ENCODE measurements at regions not wholly inside any gene's neighbourhood (a gene's known extent, or its start where the extent isn't known, plus 50 kb on each side); places are given as distances from the start of the nearest gene placed in this dataset.

DNA sequence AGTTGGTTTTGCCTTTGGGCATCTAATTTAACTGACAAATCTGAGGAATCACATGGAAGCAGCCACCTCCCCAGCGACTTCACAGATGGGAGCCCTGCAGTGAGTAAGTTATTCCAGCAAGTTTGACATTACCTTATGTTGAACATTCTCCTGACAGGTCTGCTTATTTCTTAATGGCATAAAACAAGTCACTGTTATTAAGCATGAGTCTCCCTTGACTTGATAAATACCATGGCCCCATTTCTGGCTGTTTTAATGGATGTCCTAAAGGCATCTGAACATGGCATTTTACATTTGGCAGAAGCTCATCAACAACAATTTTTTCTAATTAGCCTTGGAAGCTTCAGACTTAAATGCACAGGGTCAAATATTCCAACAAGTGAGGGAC, 92.6 kb upstream of the CREB1 start:
- no TSS peak for BruUV-seq (replicated peaks)
- POLR2A ChIA-PET = no interaction called here
- CTCF ChIA-PET = no interaction called here
- Histone ChIP-seq H3K27ac (ENCODE audit: low read length) (no peak overlapping the region), H3K27me3 (ENCODE audit: control insufficient read depth, insufficient read depth, low read length) (no peaks in the 10 kb centered on the region), H3K36me3 (ENCODE audit: control insufficient read depth, insufficient read depth, low read length) (no peaks in the 10 kb centered on the region), H3K4me3 (ENCODE audit: low read depth in 2 of 2, low read length in 2 of 2) (no peak overlapping the region), H3K9me3 (ENCODE audit: control insufficient read depth, insufficient read depth, low read depth, low read length) (no peaks in the 10 kb centered on the region), H3K4me1 (ENCODE audit: control insufficient read depth, insufficient read depth, low read length) (no peaks in the 10 kb centered on the region)
- intact Hi-C loops (cut with micrococcal nuclease; ENCODE audit: unreplicated experiment) (no loop called here), in situ Hi-C loops (cut with HindIII; ENCODE audit: low pct_unique_long_range_greater_than_20kb, low sequenced_read_pairs) (no loop called here)
- DNase-seq (ENCODE audit: low read depth, low spot score) = no peak
- ATAC-seq = no peak
- TF ChIP-seq POLR2AphosphoS5 (IDR thresholded peaks at IDR 0.05; ENCODE audit: low read depth, low read length) (no peak), SIN3A (IDR thresholded peaks at IDR 0.05; ENCODE audit: borderline replicate concordance, insufficient read depth, low read depth, low read length) (no peak), TCF7L2 (IDR thresholded peaks at IDR 0.05; ENCODE audit: low read depth, low read length) (no peak)
- TF ChIP-seq, protein P1, sequence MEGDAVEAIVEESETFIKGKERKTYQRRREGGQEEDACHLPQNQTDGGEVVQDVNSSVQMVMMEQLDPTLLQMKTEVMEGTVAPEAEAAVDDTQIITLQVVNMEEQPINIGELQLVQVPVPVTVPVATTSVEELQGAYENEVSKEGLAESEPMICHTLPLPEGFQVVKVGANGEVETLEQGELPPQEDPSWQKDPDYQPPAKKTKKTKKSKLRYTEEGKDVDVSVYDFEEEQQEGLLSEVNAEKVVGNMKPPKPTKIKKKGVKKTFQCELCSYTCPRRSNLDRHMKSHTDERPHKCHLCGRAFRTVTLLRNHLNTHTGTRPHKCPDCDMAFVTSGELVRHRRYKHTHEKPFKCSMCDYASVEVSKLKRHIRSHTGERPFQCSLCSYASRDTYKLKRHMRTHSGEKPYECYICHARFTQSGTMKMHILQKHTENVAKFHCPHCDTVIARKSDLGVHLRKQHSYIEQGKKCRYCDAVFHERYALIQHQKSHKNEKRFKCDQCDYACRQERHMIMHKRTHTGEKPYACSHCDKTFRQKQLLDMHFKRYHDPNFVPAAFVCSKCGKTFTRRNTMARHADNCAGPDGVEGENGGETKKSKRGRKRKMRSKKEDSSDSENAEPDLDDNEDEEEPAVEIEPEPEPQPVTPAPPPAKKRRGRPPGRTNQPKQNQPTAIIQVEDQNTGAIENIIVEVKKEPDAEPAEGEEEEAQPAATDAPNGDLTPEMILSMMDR (IDR thresholded peaks at IDR 0.05) = no peak
- TF ChIP-seq, protein P2, sequence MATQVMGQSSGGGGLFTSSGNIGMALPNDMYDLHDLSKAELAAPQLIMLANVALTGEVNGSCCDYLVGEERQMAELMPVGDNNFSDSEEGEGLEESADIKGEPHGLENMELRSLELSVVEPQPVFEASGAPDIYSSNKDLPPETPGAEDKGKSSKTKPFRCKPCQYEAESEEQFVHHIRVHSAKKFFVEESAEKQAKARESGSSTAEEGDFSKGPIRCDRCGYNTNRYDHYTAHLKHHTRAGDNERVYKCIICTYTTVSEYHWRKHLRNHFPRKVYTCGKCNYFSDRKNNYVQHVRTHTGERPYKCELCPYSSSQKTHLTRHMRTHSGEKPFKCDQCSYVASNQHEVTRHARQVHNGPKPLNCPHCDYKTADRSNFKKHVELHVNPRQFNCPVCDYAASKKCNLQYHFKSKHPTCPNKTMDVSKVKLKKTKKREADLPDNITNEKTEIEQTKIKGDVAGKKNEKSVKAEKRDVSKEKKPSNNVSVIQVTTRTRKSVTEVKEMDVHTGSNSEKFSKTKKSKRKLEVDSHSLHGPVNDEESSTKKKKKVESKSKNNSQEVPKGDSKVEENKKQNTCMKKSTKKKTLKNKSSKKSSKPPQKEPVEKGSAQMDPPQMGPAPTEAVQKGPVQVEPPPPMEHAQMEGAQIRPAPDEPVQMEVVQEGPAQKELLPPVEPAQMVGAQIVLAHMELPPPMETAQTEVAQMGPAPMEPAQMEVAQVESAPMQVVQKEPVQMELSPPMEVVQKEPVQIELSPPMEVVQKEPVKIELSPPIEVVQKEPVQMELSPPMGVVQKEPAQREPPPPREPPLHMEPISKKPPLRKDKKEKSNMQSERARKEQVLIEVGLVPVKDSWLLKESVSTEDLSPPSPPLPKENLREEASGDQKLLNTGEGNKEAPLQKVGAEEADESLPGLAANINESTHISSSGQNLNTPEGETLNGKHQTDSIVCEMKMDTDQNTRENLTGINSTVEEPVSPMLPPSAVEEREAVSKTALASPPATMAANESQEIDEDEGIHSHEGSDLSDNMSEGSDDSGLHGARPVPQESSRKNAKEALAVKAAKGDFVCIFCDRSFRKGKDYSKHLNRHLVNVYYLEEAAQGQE (IDR thresholded peaks at IDR 0.05; ENCODE audit: insufficient read depth in 1 of 2, low read depth in 2 of 2, low read length in 1 of 2) = no peak

DNA sequence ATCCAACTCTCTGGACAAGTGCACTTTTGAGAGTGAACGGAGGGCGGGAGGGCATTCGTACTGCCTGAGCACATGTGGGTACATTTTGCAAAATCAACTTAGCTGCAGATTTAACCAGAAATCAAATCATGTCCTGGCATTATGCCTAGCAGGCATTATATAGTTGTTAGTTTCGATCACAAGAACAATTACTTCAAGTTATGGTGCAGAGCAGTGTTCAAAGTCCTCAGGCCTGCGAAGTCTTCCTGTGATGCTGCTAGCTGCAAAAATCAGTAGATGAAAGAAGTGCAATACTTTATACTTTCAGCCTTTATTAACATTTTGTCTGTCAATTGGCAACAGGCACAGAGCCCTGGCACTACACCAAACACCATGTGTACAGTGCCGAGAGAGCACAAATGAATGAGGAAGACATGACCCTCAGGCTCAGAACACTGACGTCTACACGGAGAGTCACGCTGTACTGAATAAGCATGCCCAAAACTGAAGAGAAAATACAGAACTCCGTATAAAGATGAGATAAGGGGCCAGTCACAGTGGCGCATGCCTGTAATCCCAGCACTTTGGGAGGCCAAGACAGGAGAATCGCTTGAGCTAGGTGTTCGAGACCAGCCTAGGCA, 92.1 kb upstream of the CREB1 start:
- no TSS peak for BruUV-seq (replicated peaks)
- Histone ChIP-seq H3K27ac (ENCODE audit: low read length) (no peak overlapping the region), H3K4me1 (ENCODE audit: control insufficient read depth, insufficient read depth, low read length) (no peaks in the 10 kb centered on the region), H3K9me3 (ENCODE audit: control insufficient read depth, insufficient read depth, low read depth, low read length) (no peaks in the 10 kb centered on the region), H3K27me3 (ENCODE audit: control insufficient read depth, insufficient read depth, low read length) (no peaks in the 10 kb centered on the region), H3K36me3 (ENCODE audit: control insufficient read depth, insufficient read depth, low read length) (no peaks in the 10 kb centered on the region), H3K4me3 (ENCODE audit: low read depth in 2 of 2, low read length in 2 of 2) (no peak overlapping the region)
- ChIA-PET POLR2A (no interaction called here), CTCF (no interaction called here)
- TF ChIP-seq, protein P1 (IDR thresholded peaks at IDR 0.05) = no peak
- no peak for TF ChIP-seq POLR2AphosphoS5 (IDR thresholded peaks at IDR 0.05; ENCODE audit: low read depth, low read length)
- TF ChIP-seq, protein P2 (IDR thresholded peaks at IDR 0.05; ENCODE audit: insufficient read depth in 1 of 2, low read depth in 2 of 2, low read length in 1 of 2) = no peak
- TF ChIP-seq TCF7L2 (IDR thresholded peaks at IDR 0.05; ENCODE audit: low read depth, low read length) = no peak
- TF ChIP-seq SIN3A (IDR thresholded peaks at IDR 0.05; ENCODE audit: borderline replicate concordance, insufficient read depth, low read depth, low read length) = no peak
- no peak for DNase-seq (ENCODE audit: low read depth, low spot score)
- in situ Hi-C loops (cut with HindIII; ENCODE audit: low pct_unique_long_range_greater_than_20kb, low sequenced_read_pairs) = no loop called here
- intact Hi-C loops (cut with micrococcal nuclease; ENCODE audit: unreplicated experiment) = no loop called here
- ATAC-seq = no peak

All from Panc1 (cell line).